Right atrium auricular region (tissue), 2 donors: ENCODE measurements at regions not wholly inside any gene's neighbourhood (a gene's known extent, or its start where the extent isn't known, plus 50 kb on each side); places are given as distances from the start of the nearest gene placed in this dataset.
"Not testable (repeated sequence)": the region's sequence is repeated elsewhere in the genome, so short reads cannot be mapped to it uniquely, and the experiment has no call there.

Source experiments
- DNase-seq: peaks from one replicate; pipeline ENCODE4 v3.0.0-alpha.2; 2019; ENCODE audit warnings: low spot score
- H3K27ac ChIP-seq, 2 donors: fragments of 200-600 bp; sonication (generic); 1 replicate in 1 of 2; 2 replicates in 1 of 2; pipeline ENCODE4 v1.5.1; 2016 to 2019
- H3K27me3 ChIP-seq, 2 donors: fragments of 200-600 bp; sonication (generic); one replicate each; pipeline versions ENCODE4 v1.5.1 to v1.6.0; 2017 to 2019
- H3K36me3 ChIP-seq: fragments of 200-600 bp; sonication (generic); one replicate; pipeline ENCODE4 v1.5.1; 2016
- H3K4me1 ChIP-seq, 2 donors: fragments of 200-600 bp; sonication (generic); one replicate each; pipeline versions ENCODE4 v1.5.1 to v1.6.0; 2017 to 2019
- H3K4me3 ChIP-seq, 2 donors: fragments of 200-600 bp; sonication (generic); 1 replicate in 1 of 2; 2 replicates in 1 of 2; pipeline ENCODE4 v1.5.1; 2017 to 2019; ENCODE audit warnings: mild to moderate bottlenecking in 1 of 2, moderate library complexity in 1 of 2
- H3K9me3 ChIP-seq, 2 donors: fragments of 200-600 bp; sonication (generic); one replicate each; pipeline ENCODE4 v1.5.1; 2019
- TF ChIP-seq, protein P1 (sequence below), 2 donors: fragments of 200-600 bp; sonication (generic); IDR thresholded peaks; one replicate each; pipeline ENCODE4 v1.5.1; 2019; ENCODE audit warnings: antibody characterized with exemption in 2 of 2

DNA sequence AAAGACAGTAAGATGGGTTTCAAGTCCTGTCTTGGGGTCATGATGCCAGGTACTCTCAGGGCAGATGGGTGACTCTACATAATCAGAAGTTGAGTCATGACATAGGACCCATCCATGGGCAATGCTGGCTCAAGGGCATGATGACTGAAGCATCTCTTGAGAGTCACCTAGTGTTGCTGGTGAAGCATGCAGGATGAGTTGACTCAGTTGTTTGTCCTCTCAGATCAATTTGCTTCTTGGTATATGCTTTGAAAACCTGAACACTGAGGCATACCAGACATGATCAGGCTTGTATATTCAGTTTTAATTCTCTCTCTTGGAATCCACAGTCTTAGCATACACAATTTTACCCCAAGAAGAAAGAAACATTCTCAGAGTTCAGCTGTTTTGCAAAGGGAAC is 658.9 kb upstream of the NXPH2 start:
- no peaks in the 10 kb centered on the region for H3K36me3 ChIP-seq
- no peaks in the 10 kb centered on the region for H3K27me3 ChIP-seq
- no peak overlapping the region for H3K27ac ChIP-seq
- no peak overlapping the region for H3K4me3 ChIP-seq
- H3K9me3 ChIP-seq, result no peaks in the 10 kb centered on the region
- TF ChIP-seq, protein P1, sequence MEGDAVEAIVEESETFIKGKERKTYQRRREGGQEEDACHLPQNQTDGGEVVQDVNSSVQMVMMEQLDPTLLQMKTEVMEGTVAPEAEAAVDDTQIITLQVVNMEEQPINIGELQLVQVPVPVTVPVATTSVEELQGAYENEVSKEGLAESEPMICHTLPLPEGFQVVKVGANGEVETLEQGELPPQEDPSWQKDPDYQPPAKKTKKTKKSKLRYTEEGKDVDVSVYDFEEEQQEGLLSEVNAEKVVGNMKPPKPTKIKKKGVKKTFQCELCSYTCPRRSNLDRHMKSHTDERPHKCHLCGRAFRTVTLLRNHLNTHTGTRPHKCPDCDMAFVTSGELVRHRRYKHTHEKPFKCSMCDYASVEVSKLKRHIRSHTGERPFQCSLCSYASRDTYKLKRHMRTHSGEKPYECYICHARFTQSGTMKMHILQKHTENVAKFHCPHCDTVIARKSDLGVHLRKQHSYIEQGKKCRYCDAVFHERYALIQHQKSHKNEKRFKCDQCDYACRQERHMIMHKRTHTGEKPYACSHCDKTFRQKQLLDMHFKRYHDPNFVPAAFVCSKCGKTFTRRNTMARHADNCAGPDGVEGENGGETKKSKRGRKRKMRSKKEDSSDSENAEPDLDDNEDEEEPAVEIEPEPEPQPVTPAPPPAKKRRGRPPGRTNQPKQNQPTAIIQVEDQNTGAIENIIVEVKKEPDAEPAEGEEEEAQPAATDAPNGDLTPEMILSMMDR (IDR thresholded peaks at IDR 0.05), result no peak
- DNase-seq, result no peak
- H3K4me1 ChIP-seq, result no peaks in the 10 kb centered on the region

DNA sequence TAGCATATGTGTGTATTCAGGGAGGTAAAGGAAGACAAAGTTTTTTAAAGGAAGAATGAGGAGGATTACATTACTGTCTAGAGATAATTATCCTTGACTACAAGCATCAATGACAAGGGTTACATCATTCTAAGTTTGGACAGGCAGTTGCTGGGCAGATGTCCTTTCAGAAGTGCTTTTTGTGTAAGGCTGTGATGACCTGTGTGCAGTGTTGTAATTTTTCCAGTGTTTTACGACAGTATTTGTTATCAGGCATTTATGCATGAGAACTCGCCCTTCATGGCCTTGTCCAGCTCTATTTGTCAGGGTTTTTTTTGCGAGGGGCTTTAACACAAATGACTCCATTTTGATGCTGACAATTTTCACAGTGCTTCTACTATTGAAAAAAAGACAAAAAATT is 658.3 kb upstream of the NXPH2 start:
- Histone ChIP-seq H3K4me3 (no peak overlapping the region), H3K4me1 (no peaks in the 10 kb centered on the region), H3K9me3 (no peaks in the 10 kb centered on the region), H3K36me3 (no peaks in the 10 kb centered on the region), H3K27me3 (no peaks in the 10 kb centered on the region), H3K27ac (no peak overlapping the region)
- TF ChIP-seq, protein P1 (IDR thresholded peaks at IDR 0.05), result no peak
- DNase-seq, result no peak

DNA sequence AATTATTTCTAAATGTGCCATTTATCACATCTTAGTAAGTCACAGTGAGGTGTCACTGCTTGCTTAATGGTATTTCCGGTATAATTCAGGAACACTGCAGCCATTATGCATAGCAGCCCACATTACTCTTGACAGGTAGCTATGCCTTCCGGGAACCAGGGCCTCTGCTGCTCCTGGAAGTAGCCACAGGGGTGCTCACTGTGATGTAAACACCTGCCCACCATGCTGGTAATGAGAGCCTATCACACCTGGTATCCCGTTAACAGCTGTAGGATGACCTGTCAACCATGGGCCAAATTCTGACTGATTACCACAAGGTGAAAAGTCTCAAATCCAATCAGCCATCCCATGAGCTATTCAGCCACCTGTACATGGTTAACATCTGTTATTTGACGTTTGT is 647.0 kb upstream of the NXPH2 start:
- no peak for DNase-seq
- H3K4me1 ChIP-seq, result no peaks in the 10 kb centered on the region
- no peak overlapping the region for H3K4me3 ChIP-seq
- H3K27ac ChIP-seq, result no peak overlapping the region
- H3K36me3 ChIP-seq, result no peaks in the 10 kb centered on the region
- TF ChIP-seq, protein P1 (IDR thresholded peaks at IDR 0.05), result no peak
- H3K27me3 ChIP-seq, result no peaks in the 10 kb centered on the region
- peaks cover 0 to 3% of the 10 kb centered on the region in 2 donors for H3K9me3 ChIP-seq

DNA sequence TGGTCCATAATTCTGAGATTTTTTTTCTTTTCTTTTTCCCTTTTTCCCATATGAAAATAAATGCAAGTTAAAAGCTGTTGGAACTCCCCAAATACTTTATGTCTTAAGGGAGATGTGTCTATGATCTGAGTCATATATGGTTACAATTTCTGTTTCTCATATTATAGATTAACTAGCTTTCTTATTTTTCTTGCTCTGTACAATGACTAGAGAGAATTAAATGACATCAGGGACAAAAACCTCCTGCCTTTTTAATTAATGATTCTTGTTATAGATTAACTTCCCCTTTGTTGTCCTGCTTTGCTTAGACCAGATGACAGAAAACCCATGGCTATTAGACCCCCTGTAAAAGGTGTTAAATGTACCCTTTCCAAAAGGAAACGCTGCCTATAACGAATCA is 643.9 kb upstream of the NXPH2 start:
- DNase-seq, result no peak
- Histone ChIP-seq H3K27ac (no peak overlapping the region), H3K36me3 (no peaks in the 10 kb centered on the region), H3K4me3 (no peak overlapping the region), H3K27me3 (no peaks in the 10 kb centered on the region), H3K4me1 (no peaks in the 10 kb centered on the region), H3K9me3 (peaks cover 0 to 3% of the 10 kb centered on the region in 2 donors)
- TF ChIP-seq, protein P1 (IDR thresholded peaks at IDR 0.05), result no peak

- Histone ChIP-seq H3K9me3 (no peaks in the 10 kb centered on the region), H3K27ac (no peak overlapping the region), H3K4me3 (no peak overlapping the region), H3K4me1 (no peaks in the 10 kb centered on the region), H3K36me3 (no peaks in the 10 kb centered on the region), H3K27me3 (no peaks in the 10 kb centered on the region)
- no peak for DNase-seq
- TF ChIP-seq, protein P1 (IDR thresholded peaks at IDR 0.05), result no peak
Observed at GRCh38 chr2:139411236-139411635, 631.0 kb upstream of the NXPH2 start.

GRCh38 chr2:139410833-139411174 is 630.6 kb upstream of the NXPH2 start:
- H3K9me3 ChIP-seq, DNase-seq: not testable (repeated sequence)

DNA sequence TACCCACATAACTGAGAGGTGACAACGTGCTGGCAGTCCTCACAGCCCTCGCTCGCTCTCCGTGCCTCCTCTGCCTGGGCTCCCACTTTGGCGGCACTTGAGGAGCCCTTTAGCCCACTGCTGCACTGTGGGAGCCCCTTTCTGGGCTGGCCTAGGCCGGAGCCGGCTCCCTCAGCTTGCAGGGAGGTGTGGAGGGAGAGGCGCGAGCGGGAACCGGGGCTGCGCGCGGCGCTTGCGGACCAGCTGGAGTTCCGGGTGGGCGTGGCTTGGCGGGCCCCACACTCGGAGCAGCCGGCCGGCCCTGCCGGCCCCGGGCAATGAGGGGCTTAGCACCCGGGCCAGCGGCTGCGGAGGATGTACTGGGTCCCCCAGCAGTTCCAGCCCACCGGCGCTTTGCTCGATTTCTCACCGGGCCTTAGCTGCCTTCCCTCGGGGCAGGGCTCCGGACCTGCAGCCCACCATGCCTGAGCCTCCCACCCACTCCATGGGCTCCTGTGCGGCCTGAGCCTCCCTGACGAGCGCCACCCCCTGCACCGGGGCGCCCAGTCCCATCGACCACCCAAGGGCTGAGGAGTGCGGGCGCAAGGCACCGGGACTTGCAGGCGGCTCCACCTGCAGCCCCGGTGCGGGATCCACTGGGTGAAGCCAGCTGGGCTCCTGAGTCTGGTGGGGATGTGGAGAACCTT is 630.1 kb upstream of the NXPH2 start:
- not testable (repeated sequence) for H3K4me3 ChIP-seq, H3K27ac ChIP-seq, DNase-seq, H3K9me3 ChIP-seq, H3K36me3 ChIP-seq, H3K4me1 ChIP-seq, H3K27me3 ChIP-seq

More at GRCh38 chr2:139410833-139411174, 630.6 kb upstream of the NXPH2 start:
- H3K4me3 ChIP-seq, H3K36me3 ChIP-seq, H3K27me3 ChIP-seq, H3K27ac ChIP-seq, H3K4me1 ChIP-seq: not testable (repeated sequence)
